VCaP (cell line): ENCODE measurements at regions not wholly inside any gene's neighbourhood (a gene's known extent, or its start where the extent isn't known, plus 50 kb on each side); places are given as distances from the start of the nearest gene placed in this dataset.

Experiments
- H3K27ac ChIP-seq: fragments of 450-650 bp; 2 replicates; pipeline ENCODE4 v1.5.1; 2017
- CTCF ChIP-seq: fragments of 450-650 bp; conservative IDR thresholded peaks from 2 replicates; pipeline ENCODE4 v1.5.1; 2017; ENCODE audit warnings: mild to moderate bottlenecking, moderate library complexity

GRCh38 chr10:3514691-3515090 lies 270.3 kb downstream of the KLF6 start:
- no peak overlapping the region for H3K27ac ChIP-seq
- TF ChIP-seq CTCF: no peak

- H3K27ac ChIP-seq: no peak overlapping the region
Observed at GRCh38 chr10:3512263-3512662, 272.7 kb downstream of the KLF6 start.

GRCh38 chr10:3511483-3511882 lies 273.5 kb downstream of the KLF6 start:
- no peak overlapping the region for H3K27ac ChIP-seq
- no peak for TF ChIP-seq CTCF

More at GRCh38 chr10:3512263-3512662, 272.7 kb downstream of the KLF6 start:
- no peak for TF ChIP-seq CTCF

- H3K27ac ChIP-seq: no peak overlapping the region
- TF ChIP-seq CTCF: no peak
Observed at GRCh38 chr10:3510741-3511140, 274.3 kb downstream of the KLF6 start.

GRCh38 chr10:3509355-3509754 lies 275.7 kb downstream of the KLF6 start:
- TF ChIP-seq CTCF: no peak
- H3K27ac ChIP-seq: no peak overlapping the region

GRCh38 chr10:3503299-3503698 lies 281.7 kb downstream of the KLF6 start:
- H3K27ac ChIP-seq: no peak overlapping the region
- no peak for TF ChIP-seq CTCF

- TF ChIP-seq CTCF: no peak
- H3K27ac ChIP-seq: no peak overlapping the region
Observed at GRCh38 chr10:3502673-3503072, 282.3 kb downstream of the KLF6 start.

GRCh38 chr10:3500408-3500856 lies 284.6 kb downstream of the KLF6 start:
- no peak for TF ChIP-seq CTCF
- no peak overlapping the region for H3K27ac ChIP-seq
